Activated CD8-positive, alpha-beta memory T cell treated with anti-CD3 and anti-CD28 coated beads, Interleukin-2, amount 50 U/mL, for 4 hours (primary cell): ENCODE measurements at regions not wholly inside any gene's neighbourhood (a gene's known extent, or its start where the extent isn't known, plus 50 kb on each side); places are given as distances from the start of the nearest gene placed in this dataset.

Experiments used
- DNase-seq: peaks from one replicate; pipeline ENCODE4 v3.0.0-alpha.2; 2020

GRCh38 chr7:145082366-145083161, 246.7 kb upstream of the TPK1 start:
- DNase-seq: no peak

- DNase-seq: no peak
These were observed 229.6 kb upstream of the TPK1 start for GRCh38 chr7:145065473-145065872.

DNA sequence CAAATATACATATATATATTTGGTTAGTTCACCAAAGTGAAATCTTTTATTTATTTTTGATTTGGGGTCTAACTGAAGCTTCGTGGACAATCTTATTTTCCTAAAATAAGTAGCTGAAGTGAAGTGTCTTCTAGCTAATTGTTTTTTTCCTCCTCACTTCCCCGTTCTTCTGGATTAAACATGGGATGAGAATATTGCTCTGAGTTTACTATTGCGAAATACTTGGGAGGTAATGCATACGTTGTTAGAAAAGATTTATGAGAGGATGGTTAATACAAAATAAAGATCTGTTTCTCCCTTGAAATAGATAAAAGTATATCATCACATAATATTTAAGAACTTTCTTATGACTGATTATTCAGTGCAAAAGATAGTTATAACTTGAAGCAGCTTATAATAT, 228.3 kb upstream of the TPK1 start:
- DNase-seq: no peak

DNA sequence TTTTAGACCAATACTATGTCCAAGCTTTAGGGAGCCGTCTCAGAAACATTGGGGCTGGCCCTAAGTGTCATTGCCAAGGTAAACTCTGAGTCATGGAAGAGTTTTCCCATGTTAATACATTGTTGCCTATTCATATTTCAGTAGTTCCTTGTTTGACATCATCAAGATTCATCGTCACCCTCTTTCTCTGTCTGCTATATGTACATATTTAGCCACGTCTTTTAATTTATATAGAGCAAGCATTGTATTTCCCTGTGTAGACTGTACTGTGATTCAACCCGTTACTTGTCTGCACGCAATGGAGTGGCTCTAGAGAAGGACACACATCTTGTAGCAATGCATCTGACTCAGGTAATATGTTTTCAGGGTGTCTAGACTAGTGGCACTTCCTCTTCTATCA, 217.9 kb upstream of the TPK1 start:
- no peak for DNase-seq

- no peak for DNase-seq
These were observed 214.6 kb upstream of the TPK1 start for GRCh38 chr7:145050415-145050814.

DNA sequence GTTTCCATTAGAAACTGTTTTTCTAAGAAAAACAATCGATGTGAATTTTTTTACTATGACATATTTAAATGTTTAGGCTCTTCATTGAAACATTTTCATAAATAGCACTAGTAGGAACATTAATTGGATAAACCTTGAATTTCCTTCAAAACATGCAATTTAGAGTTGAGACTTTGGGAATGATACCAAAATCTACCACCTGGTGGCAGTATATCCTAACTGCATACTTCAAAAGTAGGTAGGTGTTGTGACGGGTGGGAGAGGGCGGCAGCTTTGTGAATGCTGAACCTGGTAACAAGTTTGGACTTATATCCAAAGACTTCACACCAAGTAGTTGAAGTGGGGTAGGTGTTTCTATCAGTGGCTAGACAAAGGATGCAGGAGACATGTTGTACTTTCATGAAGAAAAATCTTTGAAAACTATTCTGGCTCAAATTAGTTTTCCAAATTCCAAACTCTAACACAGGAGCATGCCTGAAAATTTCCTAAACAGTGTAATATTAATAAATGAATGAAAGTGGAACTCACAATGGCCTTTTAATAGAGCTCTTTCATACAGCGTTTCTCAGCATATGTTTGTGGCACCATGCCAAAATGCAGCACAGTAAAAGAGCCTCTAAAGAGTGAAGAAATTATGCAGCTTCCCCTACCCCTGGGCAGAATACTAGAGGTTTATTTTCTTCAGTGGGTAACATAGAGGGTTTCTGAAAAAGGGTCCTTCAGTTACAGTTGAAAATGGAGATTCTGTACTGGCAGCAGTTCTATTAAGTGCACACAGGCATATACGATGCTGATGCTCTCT, 201.0 kb upstream of the TPK1 start:
- peak; percentile 27 for DNase-seq

DNA sequence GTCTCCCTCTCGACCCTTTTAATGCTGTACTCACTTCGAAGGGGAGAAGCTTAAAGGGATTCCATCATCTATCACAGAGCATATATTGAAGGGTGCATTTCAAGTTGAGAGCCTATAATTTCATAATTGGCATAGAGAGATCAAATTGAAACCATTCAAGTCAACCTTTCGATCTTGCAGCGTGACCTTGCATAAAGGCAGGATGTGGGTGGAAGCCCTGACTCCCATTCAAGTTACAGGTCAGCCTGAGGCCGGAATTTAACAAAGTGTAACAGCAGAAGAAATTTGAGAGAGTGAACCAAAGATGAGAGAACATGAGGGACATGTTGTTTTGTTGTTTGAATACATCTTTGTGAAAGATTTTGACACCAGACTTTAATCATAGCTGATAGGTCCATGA, 195.3 kb upstream of the TPK1 start:
- DNase-seq: no peak

GRCh38 chr7:145030754-145031153, 194.9 kb upstream of the TPK1 start:
- DNase-seq: no peak

- DNase-seq: no peak
These were observed 184.6 kb upstream of the TPK1 start for GRCh38 chr7:145020454-145020853.

DNA sequence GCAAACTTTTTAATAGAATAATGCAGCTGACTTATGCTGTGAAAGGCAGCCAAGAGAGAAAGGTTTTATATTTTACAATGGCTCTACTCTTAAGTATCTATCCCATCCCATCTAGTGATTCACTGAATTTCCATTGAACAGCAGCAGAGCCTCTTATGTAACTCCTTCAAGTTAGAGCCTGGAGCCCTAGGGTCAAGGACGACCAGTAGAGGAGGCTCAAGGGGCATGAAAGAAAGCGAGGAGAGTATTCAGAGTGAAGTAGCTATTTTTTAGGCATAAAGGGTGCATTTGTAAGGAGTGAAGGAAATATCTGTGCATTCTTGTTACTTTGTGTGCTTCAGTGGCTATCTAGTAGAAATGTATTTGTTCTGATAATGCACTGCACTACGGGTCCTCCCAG, 180.2 kb upstream of the TPK1 start:
- no peak for DNase-seq

- DNase-seq: no peak
These were observed 174.0 kb upstream of the TPK1 start for GRCh38 chr7:145009876-145010275.

- no peak for DNase-seq
These were observed 169.7 kb upstream of the TPK1 start for GRCh38 chr7:145005601-145006000.

- DNase-seq: no peak
These were observed 161.7 kb upstream of the TPK1 start for GRCh38 chr7:144997512-144997911.

- no peak for DNase-seq
These were observed 159.6 kb upstream of the TPK1 start for GRCh38 chr7:144995495-144995894.

GRCh38 chr7:144991041-144991440, 155.2 kb upstream of the TPK1 start:
- DNase-seq: no peak

GRCh38 chr7:144987686-144988085, 151.8 kb upstream of the TPK1 start:
- no peak for DNase-seq

DNA sequence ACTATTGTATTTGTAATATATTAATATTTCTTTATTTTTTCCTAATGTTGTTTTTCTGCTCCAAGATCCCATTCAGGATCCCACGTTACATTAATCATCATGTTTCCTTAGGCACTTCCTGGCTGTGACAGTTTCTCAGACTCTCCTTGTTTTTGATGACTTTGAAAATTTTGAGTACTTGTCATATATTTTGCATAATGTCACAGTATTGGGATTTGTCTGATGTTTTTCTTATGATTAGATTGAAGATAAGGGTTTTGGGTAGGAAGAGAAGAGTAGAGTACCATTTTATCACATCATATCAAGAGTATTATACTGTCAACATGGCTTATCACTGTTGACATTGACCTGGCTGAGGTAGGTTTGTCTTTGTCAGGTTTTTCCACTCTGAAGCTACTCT, 146.3 kb upstream of the TPK1 start:
- DNase-seq: no peak

DNA sequence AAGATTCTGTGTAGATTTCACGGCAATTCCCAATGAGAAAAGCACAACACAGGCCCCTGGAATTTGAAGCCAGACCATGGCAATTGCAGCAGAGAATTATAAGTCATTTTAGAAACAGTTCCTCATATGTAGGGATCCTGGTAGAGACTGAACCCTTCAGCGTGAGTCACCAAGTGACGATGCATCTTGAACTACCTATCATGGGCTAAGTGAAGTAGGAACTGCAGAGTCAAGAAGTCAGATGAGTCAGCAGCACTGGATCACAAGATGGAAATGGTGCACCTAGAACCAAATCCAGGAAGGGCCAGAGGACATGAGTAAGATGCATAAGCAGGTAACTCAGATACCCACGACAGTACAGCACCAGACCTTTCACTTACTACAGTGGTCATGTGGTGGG, 140.0 kb upstream of the TPK1 start:
- no peak for DNase-seq

DNA sequence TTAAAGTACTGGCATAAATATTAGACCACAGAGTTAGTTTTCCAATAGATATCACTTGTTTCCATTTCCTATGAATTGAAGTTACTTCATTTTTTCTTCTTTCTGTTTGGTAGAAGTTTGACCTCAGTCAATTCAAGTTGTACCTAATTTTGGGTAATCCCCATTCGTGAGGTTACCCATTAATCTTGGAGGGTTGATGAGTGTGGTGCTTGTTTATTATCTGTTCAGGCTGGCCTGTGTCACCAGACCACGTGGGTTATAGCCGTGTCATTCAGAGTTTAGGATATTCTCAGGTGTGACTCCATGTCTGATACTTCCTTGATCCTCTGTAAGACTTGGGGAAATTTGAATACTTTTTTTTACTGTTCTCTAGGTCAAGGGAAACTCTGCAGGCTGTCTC, 133.9 kb upstream of the TPK1 start:
- no peak for DNase-seq

DNA sequence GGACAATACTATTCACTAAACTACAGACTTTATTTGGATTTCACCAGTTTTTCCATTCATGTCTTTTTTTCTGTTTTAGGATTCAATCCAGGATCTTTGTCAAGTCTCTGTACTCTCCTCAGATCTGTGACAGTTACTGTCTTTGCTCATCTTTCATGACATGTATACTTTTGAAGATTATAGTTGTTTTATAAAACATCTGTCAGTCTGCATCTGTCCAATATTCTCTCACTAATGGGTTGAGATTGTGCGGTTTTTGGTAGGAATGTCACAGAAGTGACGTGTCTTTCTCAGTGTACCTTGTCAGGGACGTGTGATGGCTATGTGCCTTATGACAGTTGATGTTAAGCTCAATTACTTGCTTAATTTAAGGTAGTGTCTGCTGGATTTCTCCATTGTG, 124.9 kb upstream of the TPK1 start:
- DNase-seq: no peak

- no peak for DNase-seq
These were observed 122.1 kb upstream of the TPK1 start for GRCh38 chr7:144957998-144958397.

- DNase-seq: no peak
These were observed 119.6 kb upstream of the TPK1 start for GRCh38 chr7:144955422-144955821.

- no peak for DNase-seq
These were observed 105.3 kb upstream of the TPK1 start for GRCh38 chr7:144941127-144941526.

DNA sequence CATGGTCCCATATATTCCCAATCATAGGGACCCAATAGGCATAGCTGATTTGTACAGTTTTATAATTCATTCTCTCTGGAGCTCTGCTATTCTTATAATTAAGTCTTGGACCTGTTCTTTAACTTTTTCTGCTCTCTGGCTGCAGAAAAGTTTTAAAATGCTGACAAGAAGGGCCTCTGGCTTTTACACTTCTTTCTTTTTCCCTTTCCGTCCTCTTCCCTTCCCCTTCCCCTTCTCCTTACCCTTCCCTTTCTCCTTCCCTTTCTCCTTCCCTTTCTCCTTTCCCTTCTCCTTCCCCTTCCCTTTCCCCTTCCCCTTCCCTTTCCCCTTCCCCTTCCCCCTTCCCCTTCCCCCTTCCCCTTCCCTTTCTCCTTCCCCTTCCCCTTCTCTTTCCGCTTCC, 101.3 kb upstream of the TPK1 start:
- DNase-seq: no peak

GRCh38 chr7:144936314-144936713, 100.5 kb upstream of the TPK1 start:
- no peak for DNase-seq
